ENCODE measurements at regions not wholly inside any gene's neighbourhood (a gene's known extent, or its start where the extent isn't known, plus 50 kb on each side); places are given as distances from the start of the nearest gene placed in this dataset.
"Not testable (repeated sequence)": the region's sequence is repeated elsewhere in the genome, so short reads cannot be mapped to it uniquely, and the experiment has no call there.

DNA sequence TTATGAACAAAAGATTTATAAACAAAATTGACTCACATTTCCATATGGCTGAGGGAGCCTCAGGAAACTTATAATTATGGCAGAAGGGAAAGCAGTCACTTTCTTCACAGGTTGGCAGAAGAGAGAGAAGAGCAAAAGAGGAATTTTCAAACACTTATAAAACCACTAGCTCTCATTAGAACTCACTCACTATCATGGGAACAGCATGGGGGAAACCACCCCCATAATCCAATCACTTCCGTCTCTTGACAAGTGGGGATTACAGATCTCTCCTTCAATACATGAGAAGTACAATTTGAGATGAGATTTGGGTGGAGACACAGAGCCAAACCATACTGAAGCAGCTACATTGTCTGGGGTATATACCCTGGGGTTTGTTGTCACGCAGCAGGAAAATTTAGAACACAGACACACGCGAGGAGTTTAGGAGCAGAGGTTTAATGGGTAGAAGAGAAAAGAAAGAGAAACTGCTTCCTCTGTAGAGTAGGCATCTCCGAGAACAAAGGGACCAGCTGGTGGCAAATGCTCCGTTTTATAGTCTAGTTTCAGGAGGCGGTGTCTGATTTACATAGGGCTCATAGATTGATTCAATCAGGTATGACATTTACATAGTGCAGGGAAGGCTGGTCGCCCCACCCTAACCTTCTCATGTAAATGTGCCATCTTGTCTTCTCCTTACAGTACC lies 2277.7 kb upstream of the AGA start:
- no peak for DNase-seq (ENCODE audit: low read depth in 1 of 2, low spot score in 1 of 2)
- Histone ChIP-seq H3K27ac (replicated peaks) (no peak overlapping the region), H3K27me3 (ENCODE audit: insufficient read depth, poor library complexity, severe bottlenecking) (no peaks in the 10 kb centered on the region), H3K4me3 (replicated peaks; ENCODE audit: insufficient read depth, low read length) (no peak overlapping the region)
- TF ChIP-seq GABPA (IDR thresholded peaks at IDR 0.05; ENCODE audit: low read depth), result no peak
- TF ChIP-seq CTCF (IDR thresholded peaks at IDR 0.05; ENCODE audit: insufficient read depth, low read length), result no peak
- TF ChIP-seq REST (IDR thresholded peaks at IDR 0.05; ENCODE audit: insufficient replicate concordance, low read depth), result no peak
- TF ChIP-seq POLR2AphosphoS5 (IDR thresholded peaks at IDR 0.05; ENCODE audit: low read depth), result no peak
- TF ChIP-seq SPI1 (IDR thresholded peaks at IDR 0.05; ENCODE audit: borderline replicate concordance, low read depth), result no peak

GRCh38 chr4:179726491-179726890 lies 2284.3 kb upstream of the AGA start:
- H3K27ac ChIP-seq (replicated peaks); H3K27me3 ChIP-seq (ENCODE audit: insufficient read depth, poor library complexity, severe bottlenecking); DNase-seq (ENCODE audit: low read depth in 1 of 2, low spot score in 1 of 2); H3K4me3 ChIP-seq (replicated peaks; ENCODE audit: insufficient read depth, low read length): not testable (repeated sequence)

GRCh38 chr4:179728305-179728704 lies 2286.1 kb upstream of the AGA start:
- no peak for DNase-seq (ENCODE audit: low read depth in 1 of 2, low spot score in 1 of 2)
- Histone ChIP-seq H3K27ac (replicated peaks) (no peak overlapping the region), H3K4me3 (replicated peaks; ENCODE audit: insufficient read depth, low read length) (no peak overlapping the region), H3K27me3 (ENCODE audit: insufficient read depth, poor library complexity, severe bottlenecking) (no peaks in the 10 kb centered on the region)
- TF ChIP-seq GABPA (IDR thresholded peaks at IDR 0.05; ENCODE audit: low read depth) (no peak), REST (IDR thresholded peaks at IDR 0.05; ENCODE audit: insufficient replicate concordance, low read depth) (no peak), SPI1 (IDR thresholded peaks at IDR 0.05; ENCODE audit: borderline replicate concordance, low read depth) (no peak), POLR2AphosphoS5 (IDR thresholded peaks at IDR 0.05; ENCODE audit: low read depth) (no peak), CTCF (IDR thresholded peaks at IDR 0.05; ENCODE audit: insufficient read depth, low read length) (no peak)

GRCh38 chr4:179736820-179737219 lies 2294.6 kb upstream of the AGA start:
- H3K27me3 ChIP-seq (ENCODE audit: insufficient read depth, poor library complexity, severe bottlenecking); DNase-seq (ENCODE audit: low read depth in 1 of 2, low spot score in 1 of 2); H3K27ac ChIP-seq (replicated peaks); H3K4me3 ChIP-seq (replicated peaks; ENCODE audit: insufficient read depth, low read length): not testable (repeated sequence)

DNA sequence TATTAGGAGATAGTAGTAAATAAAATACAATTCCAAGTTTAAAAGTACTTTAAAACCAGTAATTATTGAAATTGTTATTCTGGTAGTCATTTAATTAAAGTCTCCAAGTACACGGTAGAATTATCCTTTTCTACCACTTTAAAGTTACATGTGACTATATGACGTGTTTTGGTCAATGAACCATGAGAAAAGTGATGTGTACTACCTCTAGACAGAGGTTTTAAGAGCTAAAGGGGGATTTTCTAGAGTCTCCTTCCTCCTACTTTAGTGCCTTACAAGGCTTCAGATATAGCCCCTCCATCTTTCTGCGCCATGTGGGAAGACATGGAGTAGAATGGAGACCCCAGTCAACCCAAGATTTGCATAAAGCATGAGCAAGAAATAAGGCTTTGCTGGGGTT lies 2296.6 kb upstream of the AGA start:
- no peak for DNase-seq (ENCODE audit: low read depth in 1 of 2, low spot score in 1 of 2)
- TF ChIP-seq CTCF (IDR thresholded peaks at IDR 0.05; ENCODE audit: insufficient read depth, low read length), result no peak
- TF ChIP-seq GABPA (IDR thresholded peaks at IDR 0.05; ENCODE audit: low read depth), result no peak
- TF ChIP-seq REST (IDR thresholded peaks at IDR 0.05; ENCODE audit: insufficient replicate concordance, low read depth), result no peak
- TF ChIP-seq POLR2AphosphoS5 (IDR thresholded peaks at IDR 0.05; ENCODE audit: low read depth), result no peak
- TF ChIP-seq SPI1 (IDR thresholded peaks at IDR 0.05; ENCODE audit: borderline replicate concordance, low read depth), result no peak
- Histone ChIP-seq H3K4me3 (replicated peaks; ENCODE audit: insufficient read depth, low read length) (no peak overlapping the region), H3K27ac (replicated peaks) (no peak overlapping the region), H3K27me3 (ENCODE audit: insufficient read depth, poor library complexity, severe bottlenecking) (no peaks in the 10 kb centered on the region)

Measured in HL-60 (cell line).